PC-3 (cell line): ENCODE measurements at regions not wholly inside any gene's neighbourhood (a gene's known extent, or its start where the extent isn't known, plus 50 kb on each side); places are given as distances from the start of the nearest gene placed in this dataset.
"Not testable (repeated sequence)": the region's sequence is repeated elsewhere in the genome, so short reads cannot be mapped to it uniquely, and the experiment has no call there.

Experiments used
- CTCF ChIP-seq: fragments of 300-600 bp; sonication (generic); conservative IDR thresholded peaks from 2 replicates; pipeline ENCODE4 v1.5.1; 2017; ENCODE audit warnings: antibody characterized with exemption, low read depth, mild to moderate bottlenecking, low read length
- EZH2 ChIP-seq: fragments of 300-600 bp; sonication (generic); IDR thresholded peaks from one replicate; pipeline ENCODE4 v1.6.1; 2017; ENCODE audit warnings: antibody characterized with exemption, mild to moderate bottlenecking, low read length; ENCODE audit not compliant: unreplicated experiment
- EZH2phosphoT487 ChIP-seq: fragments of 300-600 bp; sonication (generic); IDR thresholded peaks from 2 replicates; pipeline ENCODE4 v1.6.1; 2018; ENCODE audit warnings: mild to moderate bottlenecking, antibody characterized with exemption, low read length, borderline replicate concordance

DNA sequence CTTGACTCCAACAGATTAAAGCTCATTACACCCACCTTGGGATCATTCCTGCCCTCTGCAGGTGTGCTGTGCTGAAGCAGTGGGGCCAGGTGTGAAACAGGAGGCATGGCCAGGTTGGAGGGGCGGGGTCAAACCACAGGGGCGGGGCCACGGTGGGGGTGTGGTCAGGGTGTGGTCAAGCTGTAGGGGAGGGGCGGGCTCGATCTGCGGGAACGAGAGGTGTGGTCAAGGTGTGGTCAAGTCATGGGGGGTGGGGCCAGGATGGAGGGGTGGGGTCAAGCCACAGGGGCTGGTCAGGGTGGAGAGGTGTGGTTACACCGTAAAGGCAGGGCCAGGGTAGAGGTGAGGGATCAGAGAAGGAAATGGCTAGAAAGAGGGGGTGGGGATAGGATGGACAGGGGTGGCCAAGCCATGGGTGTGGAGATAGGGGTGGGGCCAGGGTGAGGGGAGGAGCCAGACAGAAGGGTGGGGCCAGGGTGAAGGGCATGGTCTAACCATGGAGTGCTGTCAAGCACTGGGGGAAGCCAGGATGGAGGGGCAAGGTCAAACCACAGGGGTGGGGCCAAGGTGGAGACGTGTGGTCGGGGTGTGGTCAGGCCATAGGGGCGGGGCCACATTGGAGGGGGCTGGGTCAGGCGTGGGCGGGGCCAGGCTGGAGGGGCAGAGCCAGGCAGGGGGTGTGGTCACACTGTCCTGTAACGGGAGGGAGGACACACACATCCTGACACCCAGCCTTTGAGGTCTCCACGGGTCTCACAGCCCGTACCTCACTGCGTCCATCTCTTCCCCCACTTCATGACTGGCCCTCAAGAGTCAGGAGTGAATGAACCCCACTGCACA, 270.7 kb downstream of the ADGRD1 start:
- TF ChIP-seq EZH2, CTCF, EZH2phosphoT487: not testable (repeated sequence)
